Activated T-helper 1 cell treated with Interleukin-2 at 50 U/mL for 16 hours (primary cell): ENCODE measurements at regions not wholly inside any gene's neighbourhood (a gene's known extent, or its start where the extent isn't known, plus 50 kb on each side); places are given as distances from the start of the nearest gene placed in this dataset.
"Not testable (repeated sequence)": the region's sequence is repeated elsewhere in the genome, so short reads cannot be mapped to it uniquely, and the experiment has no call there.

ENCODE experiments used
- DNase-seq: peaks from one replicate; pipeline ENCODE4 v3.0.0-alpha.2; 2020; ENCODE audit warnings: low read depth

DNA sequence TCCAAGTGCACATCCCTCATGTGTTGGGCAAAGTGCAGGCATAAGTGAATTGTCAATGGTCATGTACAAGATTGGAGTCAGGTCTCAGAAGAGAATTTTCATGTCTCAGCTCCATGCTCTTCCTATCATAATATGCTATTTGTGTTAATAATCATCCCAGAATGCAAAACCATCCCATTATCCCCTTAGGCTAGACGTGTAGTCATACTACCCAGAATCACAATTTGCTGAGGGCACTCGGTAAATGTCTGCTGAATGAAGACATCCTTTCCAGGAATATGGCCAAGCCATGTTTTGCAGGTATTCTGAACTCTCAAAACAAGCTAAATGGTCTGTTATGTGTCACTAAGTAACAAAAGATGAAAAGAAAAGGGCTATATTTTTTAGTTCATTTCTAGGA is 263.8 kb downstream of the RAD51AP2 start:
- no peak for DNase-seq

DNA sequence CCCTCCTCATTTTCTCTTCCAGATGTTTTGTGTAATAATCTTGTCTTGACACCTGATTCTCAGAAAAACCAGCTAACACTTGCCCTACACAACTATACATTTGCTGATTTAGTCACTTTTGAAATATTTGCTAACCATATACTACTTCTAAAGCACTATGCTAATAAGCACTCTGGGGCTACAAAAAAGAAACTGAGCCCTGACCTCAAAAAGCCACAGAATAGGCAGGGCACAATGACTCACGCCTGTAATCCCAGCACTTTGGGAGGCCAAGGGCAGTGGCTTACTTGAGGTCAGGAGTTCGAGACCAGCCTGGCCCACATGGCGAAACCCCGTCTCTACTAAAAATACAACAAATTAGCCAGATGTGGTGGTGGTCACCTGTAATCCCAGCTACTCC is 266.0 kb downstream of the RAD51AP2 start:
- no peak for DNase-seq

GRCh38 chr2:17251171-17251570 is 267.1 kb downstream of the RAD51AP2 start:
- no peak for DNase-seq

DNA sequence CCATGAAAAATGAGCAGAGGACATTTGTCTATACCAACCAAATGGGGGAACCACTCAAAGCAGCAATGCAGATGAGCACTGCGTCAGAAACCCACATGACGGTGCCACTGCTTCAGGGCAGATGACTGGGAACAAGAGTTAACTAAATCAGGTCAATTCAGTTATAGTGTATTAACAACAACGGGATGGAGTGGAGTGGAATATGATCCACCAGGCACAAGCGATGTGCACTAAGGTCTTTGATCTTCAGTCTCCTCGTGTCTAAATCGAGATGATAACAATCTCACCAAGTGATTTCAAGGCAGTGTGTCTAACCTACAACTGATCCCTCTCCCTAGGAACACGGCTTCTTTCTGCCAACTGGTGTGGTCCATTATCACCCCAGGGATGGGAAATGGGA is 269.0 kb downstream of the RAD51AP2 start:
- DNase-seq = no peak

GRCh38 chr2:17245906-17246305 is 272.3 kb downstream of the RAD51AP2 start:
- no peak for DNase-seq

DNA sequence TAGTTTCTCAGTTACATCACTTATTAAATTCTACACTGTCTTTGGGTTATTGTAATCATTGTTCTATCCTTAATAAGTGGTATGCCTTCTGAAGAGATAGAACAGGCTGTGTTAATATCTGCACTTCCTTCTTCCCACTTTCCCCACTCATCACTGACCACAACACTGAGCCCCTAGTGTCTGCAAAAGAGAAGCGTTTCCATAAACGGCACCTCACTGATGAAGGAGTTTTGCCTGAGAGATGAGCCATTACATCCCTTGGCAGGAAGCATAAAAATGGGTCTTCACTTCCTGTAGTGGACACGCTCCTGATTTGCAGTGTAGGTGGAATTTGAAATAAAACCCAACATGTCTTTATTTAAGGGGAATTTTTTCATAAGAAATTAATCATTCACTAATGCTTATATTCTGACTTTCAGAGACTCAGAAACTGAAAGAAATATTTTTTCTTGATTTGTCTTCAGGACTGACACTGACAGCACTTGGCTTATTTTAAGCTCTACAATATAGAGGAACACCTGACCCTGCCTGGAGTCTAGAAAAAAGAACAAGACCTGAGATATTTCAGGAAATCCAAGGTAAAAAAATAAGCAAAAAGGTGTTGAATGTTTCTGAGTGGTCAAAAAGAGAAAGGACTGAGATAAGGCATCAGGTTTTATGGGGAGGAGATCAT is 275.3 kb downstream of the RAD51AP2 start:
- no peak for DNase-seq

DNA sequence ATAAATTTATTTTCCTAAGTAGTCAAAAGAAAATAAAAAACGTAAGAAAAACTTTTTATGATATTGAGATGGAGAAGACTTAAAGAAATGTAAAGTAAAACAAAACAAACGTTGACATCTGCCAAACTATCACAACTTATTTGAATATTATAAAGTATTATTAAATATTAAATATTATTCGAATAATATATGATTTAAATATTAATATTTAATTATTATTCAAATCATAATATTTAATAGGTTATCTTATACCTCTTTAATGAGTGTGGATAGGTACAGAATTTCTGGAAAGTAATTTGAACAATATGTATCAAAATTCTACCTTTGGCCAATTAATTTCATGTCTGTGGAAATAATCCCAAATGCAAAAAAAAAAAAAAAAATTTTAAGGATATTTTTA is 278.7 kb downstream of the RAD51AP2 start:
- DNase-seq = no peak

DNA sequence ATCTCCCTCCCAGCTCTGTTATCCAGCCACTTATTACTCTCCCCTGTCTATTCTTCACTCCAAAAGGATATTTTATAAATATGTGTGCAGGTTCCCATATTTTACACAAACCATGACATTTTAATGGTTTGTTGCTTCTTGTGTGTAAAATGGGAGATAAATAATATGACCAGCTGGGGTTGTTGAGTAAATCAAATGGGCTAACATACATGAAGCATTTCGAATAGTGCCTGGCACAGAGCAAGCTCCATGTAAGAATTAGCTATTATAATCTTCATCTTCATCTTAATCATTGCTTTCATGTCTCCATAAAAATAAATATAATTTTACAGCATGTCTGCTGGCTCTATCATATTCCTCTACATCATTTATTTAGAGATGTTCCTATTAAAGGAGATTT is 283.1 kb downstream of the RAD51AP2 start:
- no peak for DNase-seq

- DNase-seq = no peak
Measured at GRCh38 chr2:17232776-17233556, 285.3 kb downstream of the RAD51AP2 start.

DNA sequence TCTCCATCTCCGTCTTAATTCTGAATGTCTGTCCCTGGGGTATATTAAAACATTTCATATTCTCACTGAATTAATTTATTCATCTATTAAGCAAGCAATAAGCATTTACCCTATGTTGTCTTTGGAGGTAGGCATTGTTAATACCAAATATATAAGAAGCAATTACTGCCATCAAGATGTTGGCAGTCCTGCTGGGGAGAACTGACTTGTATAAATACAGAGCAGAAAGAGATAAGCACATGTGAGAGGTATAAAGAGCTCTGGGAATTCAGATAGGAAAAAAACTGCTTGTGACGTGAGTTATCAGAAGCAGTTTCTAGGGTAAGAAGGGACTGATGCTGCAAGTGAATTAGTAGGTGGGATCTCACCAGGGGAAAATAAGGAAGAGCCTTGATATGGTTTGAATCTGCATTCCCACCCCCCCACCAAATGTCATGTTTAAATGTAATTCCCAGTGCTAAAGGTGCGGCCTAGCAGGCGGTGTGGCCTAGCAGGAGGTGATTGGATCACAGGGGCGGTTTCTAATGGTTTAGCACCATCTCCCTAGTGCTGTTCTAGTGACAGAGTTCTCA is 286.8 kb downstream of the RAD51AP2 start:
- DNase-seq = no peak

DNA sequence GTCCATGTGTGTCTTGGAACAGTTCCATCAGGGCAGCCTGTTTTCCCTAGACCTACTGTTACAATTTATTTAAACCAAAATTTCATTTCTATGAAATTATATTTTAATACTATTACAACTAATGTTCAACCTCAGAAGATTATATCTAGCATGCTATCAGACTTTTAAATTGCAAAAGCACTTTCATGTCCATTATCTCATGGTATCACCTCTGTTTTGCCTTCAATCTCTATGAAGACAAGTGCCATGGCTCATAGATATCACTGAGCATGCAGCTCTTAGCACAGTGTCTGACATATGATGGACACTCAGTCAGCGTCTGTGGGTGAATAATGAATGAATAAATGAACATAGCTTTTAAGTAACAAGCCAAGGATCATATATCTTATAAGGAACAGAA is 288.8 kb downstream of the RAD51AP2 start:
- no peak for DNase-seq

GRCh38 chr2:17228461-17228860 is 289.8 kb downstream of the RAD51AP2 start:
- DNase-seq = no peak

GRCh38 chr2:17227856-17228255 is 290.4 kb downstream of the RAD51AP2 start:
- no peak for DNase-seq

DNA sequence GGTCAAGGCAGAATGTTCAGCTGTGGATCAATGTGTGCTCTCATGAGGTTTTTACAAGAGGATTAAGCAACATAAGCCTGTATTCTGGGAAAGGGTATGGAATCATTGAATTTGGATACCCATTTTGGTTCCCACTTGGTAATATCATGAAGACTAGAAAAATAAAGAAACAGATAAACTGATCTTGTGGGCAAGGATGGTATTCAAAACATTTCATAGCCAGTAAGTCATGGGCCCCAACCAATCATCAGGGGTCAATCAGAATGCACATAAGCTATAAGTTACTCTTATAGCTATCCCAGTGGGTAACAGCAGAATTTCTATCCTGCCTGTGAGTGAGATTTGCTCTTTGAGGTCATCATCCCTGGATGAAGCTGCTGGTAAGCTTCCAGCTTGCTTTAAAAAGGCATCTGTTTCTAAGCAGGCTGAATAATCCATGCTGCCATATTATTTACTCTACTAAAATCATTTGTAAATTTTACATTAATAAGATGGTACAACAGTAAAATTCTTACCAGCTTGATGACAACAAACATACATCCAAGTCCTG is 291.2 kb downstream of the RAD51AP2 start:
- no peak for DNase-seq

DNA sequence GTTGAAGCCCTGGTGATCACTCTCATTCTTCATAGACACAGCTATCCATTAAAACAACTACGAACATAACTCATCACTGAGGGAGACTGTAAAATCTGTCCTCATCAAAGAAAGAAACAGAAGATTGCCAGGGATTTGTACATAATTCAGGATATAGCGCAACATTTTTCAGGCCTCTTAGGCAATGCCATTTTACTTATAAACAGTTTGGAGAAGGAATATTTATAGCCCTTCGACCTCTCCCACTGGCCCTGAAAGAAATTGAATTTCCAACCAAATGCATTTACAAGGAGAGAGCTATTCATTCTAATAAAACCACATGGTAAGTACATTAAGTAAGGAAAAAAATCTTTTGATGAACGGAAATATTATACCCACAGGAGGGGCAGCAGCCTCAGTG is 295.0 kb downstream of the RAD51AP2 start:
- DNase-seq = no peak

- DNase-seq = no peak
Measured at GRCh38 chr2:17208511-17208910, 309.7 kb downstream of the RAD51AP2 start.

GRCh38 chr2:17206771-17207170 is 311.5 kb downstream of the RAD51AP2 start:
- no peak for DNase-seq

GRCh38 chr2:17204214-17204613 is 314.0 kb downstream of the RAD51AP2 start:
- DNase-seq = not testable (repeated sequence)

DNA sequence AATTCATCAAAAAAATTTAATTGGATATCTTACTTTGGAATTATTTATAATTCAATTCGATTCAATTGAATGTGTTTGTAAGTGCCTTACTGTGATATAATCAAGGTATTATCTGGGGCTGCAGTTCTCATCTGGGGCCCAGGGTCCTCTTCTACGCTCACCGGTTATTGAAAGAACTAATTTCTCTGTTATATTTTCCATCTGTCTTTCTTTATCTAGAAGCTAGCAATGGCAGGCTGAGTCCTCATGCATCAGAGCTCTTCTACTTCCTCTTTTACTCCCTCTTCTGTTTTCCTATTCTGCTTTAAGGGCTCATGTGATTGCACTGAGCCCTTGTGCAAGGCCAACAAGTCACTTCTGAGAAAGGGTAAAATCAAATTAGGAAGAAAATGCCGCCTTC is 315.6 kb downstream of the RAD51AP2 start:
- not testable (repeated sequence) for DNase-seq

DNA sequence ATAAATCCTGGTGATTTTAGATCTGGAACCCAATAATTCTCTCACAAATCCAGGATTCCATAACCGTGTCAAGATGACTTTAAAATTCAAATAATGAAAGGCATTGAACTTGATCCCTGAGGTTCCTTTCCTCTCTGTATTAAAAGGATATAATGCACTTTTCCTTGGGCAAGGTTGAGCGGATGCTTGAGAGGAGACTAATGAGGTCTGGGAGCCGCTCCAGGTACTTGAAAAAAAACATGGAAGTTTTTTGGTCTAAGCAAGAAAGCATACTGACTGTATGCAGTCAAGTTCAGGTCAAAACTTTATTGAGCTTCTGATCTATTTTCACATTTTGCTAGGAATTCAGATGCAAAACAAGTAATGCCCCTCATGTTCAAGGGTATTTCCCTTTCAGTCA is 318.5 kb downstream of the RAD51AP2 start:
- no peak for DNase-seq

DNA sequence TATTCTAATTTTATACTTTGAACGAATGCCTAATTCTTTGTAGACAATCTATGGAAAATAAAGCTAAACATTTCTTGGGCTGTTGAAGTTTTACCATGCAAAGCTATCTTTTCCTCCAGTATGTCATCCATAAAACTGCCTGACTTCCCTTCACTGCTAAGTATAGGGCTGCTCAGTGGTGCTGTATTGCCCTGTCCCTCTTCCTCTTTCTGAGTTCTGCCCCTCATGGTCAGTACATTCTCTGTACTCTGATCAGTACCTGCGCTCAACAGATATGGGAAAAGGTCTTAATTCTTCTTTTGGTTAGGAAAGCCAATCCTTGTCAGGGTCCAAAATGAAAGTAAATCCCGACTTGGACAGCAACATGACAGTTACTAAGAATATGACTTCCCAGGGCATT is 321.9 kb downstream of the RAD51AP2 start:
- no peak for DNase-seq

DNA sequence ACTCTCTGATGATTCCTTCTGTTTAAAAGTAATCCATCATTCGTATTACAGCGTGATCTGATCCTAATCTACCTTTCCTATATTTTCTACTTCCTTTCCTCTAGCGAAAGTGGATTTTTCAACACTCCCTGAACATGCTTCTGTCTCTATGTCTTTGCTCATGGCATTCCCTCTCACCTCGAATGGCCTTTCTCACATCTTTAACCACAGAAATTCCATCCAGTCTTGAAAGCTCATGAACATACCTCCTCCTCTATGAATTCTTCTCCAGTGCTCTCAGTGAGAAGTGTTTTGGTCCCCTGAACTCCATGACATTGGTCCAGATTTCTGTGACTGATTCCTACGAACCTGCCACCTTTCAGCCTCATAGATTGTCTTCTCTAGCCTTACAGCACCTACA is 323.2 kb downstream of the RAD51AP2 start:
- DNase-seq = no peak

DNA sequence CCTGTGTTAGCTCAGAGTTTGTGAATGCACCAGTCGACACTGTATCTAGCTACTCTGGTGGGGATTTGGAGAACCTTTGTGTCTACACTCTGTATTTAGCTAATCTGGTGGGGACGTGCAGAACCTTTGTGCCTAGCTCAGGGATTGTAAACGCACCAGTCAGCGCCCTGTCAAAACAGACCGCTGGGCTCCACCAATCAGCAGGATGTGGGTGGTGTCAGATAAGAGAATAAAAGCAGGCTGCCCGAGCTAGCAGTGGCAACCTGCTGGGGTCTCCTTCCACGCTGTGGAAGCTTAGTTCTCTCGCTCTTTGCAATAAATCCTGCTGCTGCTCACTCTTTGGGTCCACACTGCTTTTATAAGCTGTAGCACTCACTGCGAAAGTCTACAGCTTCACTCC is 324.2 kb downstream of the RAD51AP2 start:
- DNase-seq = no peak
